ENCODE measurements at regions not wholly inside any gene's neighbourhood (a gene's known extent, or its start where the extent isn't known, plus 50 kb on each side); places are given as distances from the start of the nearest gene placed in this dataset.
"Not testable (repeated sequence)": the region's sequence is repeated elsewhere in the genome, so short reads cannot be mapped to it uniquely, and the experiment has no call there.

DNA sequence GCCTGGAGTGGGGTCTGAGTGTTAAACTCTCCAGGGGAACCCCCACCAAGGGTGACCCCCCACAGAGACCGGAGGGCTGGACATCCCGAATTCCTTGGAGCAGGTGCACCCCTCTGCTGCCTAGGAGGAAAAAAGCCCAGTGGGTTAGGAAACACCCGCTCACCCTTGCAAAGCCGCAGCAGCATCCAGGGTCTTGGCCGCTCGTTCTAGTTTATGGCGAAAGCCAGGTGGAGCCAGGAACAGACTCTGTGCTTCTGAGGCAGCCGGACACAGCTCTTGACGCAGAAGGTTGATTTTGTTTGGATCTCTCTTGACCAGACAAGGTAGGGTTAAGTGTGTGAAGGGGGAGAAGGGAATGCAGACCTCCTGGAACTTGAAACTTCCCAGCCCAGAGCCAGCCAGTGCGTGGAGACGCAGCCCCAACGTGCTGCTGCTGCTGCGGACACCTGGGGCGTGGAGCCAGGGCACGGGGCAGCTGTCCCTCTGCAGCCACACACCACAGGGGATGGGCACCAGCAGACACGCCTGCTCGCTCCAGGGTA lies 154.5 kb downstream of the LAT start:
- in situ Hi-C loops (cut with HindIII; ENCODE audit: low pct_unique_long_range_greater_than_20kb, low sequenced_read_pairs) = no loop called here
- DNase-seq (ENCODE audit: low read depth in 1 of 2, low spot score in 1 of 2) = no peak
- no peak for TF ChIP-seq JUND (IDR thresholded peaks at IDR 0.05; ENCODE audit: low read depth)

DNA sequence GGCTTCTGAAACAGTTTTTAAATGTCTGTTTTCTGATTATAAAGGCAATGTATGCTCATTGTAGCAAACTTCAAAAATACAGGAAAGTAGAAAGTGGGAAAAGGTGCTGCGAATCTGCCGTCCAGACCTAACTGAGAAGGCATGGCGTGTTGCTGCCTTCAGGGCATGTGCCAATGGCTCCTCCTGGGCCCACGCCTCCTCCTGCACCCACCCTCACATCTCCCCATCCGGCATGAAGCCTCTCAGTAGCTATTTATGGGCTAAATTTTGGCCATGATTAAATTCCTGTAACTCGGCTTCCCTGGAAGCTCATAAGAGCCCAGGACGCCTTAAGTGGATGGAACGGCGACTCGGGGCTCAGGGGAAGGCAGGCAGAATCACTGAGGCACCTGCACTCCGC lies 153.8 kb downstream of the LAT start:
- in situ Hi-C loops (cut with HindIII; ENCODE audit: low pct_unique_long_range_greater_than_20kb, low sequenced_read_pairs); DNase-seq (ENCODE audit: low read depth in 1 of 2, low spot score in 1 of 2): not testable (repeated sequence)

GRCh38 chr16:29137894-29138662 lies 153.2 kb downstream of the LAT start:
- DNase-seq (ENCODE audit: low read depth in 1 of 2, low spot score in 1 of 2); in situ Hi-C loops (cut with HindIII; ENCODE audit: low pct_unique_long_range_greater_than_20kb, low sequenced_read_pairs): not testable (repeated sequence)

- in situ Hi-C loops (cut with HindIII; ENCODE audit: low pct_unique_long_range_greater_than_20kb, low sequenced_read_pairs); DNase-seq (ENCODE audit: low read depth in 1 of 2, low spot score in 1 of 2): not testable (repeated sequence)
These were observed 152.6 kb downstream of the LAT start for GRCh38 chr16:29137461-29137860.

DNA sequence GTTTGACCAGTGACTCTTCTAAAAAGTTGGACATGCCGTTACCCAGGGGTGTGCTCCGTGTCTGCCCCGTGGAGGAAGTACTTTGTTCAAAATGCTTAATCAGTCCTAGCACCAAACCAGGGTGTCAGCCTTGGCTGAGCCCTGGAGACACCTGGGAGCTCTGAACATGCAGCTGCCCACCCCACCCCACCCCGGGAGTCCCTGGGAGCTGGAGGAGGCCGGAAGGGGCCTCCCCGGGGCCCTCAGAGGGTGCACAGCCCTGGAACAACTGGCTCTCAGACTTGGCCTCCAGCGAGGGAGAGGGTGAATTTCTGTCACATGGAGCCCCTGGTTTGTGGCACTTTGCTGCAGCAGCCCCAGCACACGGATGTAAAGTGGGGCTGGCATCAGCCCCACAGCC lies 152.1 kb downstream of the LAT start:
- DNase-seq (ENCODE audit: low read depth in 1 of 2, low spot score in 1 of 2); in situ Hi-C loops (cut with HindIII; ENCODE audit: low pct_unique_long_range_greater_than_20kb, low sequenced_read_pairs): not testable (repeated sequence)

- in situ Hi-C loops (cut with HindIII; ENCODE audit: low pct_unique_long_range_greater_than_20kb, low sequenced_read_pairs); DNase-seq (ENCODE audit: low read depth in 1 of 2, low spot score in 1 of 2): not testable (repeated sequence)
These were observed 151.3 kb downstream of the LAT start for GRCh38 chr16:29136046-29136696.

DNA sequence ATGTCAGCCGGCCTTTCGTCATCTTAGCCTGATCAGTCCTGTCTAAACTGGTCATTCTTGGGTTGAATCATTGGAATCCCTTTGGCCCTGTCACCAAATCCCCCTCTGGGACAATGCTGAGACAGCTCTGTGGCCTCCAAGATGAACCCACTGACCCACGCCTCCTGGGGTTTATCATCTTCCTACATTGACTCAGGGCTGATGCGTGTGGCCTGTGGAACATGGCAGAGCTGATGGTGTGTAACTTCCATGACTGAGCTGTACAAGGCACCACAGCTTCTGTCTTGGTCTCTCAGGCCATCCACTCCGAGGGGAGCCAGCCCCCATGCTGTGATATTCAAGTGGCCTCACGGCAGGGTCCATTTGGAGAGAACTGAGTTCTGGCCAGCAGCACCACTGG lies 150.2 kb downstream of the LAT start:
- DNase-seq (ENCODE audit: low read depth in 1 of 2, low spot score in 1 of 2); in situ Hi-C loops (cut with HindIII; ENCODE audit: low pct_unique_long_range_greater_than_20kb, low sequenced_read_pairs): not testable (repeated sequence)

GRCh38 chr16:29133681-29134430 lies 149.0 kb downstream of the LAT start:
- in situ Hi-C loops (cut with HindIII; ENCODE audit: low pct_unique_long_range_greater_than_20kb, low sequenced_read_pairs); DNase-seq (ENCODE audit: low read depth in 1 of 2, low spot score in 1 of 2): not testable (repeated sequence)

DNA sequence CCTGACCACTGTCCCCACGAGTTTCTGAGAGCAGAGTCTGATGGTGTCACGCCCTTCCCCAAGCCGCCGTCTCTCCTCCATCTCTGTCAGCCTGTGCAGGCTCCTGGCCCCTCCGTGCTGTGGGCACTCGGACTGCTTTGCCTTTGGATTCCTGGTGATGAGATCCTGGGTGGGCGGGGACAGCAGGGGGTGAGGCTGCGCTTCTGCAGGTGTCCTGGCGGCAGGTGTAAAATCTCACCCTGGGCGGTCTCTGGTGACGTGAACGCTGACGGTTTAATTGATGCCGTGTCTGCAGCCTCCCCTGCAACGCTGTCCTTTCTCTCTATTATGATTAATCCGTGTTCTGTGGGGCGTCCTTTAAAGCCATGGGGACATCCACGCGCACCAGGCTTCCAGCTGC lies 148.0 kb downstream of the LAT start:
- in situ Hi-C loops (cut with HindIII; ENCODE audit: low pct_unique_long_range_greater_than_20kb, low sequenced_read_pairs); DNase-seq (ENCODE audit: low read depth in 1 of 2, low spot score in 1 of 2): not testable (repeated sequence)

- in situ Hi-C loops (cut with HindIII; ENCODE audit: low pct_unique_long_range_greater_than_20kb, low sequenced_read_pairs); DNase-seq (ENCODE audit: low read depth in 1 of 2, low spot score in 1 of 2): not testable (repeated sequence)
These were observed 147.6 kb downstream of the LAT start for GRCh38 chr16:29132444-29132843.

DNA sequence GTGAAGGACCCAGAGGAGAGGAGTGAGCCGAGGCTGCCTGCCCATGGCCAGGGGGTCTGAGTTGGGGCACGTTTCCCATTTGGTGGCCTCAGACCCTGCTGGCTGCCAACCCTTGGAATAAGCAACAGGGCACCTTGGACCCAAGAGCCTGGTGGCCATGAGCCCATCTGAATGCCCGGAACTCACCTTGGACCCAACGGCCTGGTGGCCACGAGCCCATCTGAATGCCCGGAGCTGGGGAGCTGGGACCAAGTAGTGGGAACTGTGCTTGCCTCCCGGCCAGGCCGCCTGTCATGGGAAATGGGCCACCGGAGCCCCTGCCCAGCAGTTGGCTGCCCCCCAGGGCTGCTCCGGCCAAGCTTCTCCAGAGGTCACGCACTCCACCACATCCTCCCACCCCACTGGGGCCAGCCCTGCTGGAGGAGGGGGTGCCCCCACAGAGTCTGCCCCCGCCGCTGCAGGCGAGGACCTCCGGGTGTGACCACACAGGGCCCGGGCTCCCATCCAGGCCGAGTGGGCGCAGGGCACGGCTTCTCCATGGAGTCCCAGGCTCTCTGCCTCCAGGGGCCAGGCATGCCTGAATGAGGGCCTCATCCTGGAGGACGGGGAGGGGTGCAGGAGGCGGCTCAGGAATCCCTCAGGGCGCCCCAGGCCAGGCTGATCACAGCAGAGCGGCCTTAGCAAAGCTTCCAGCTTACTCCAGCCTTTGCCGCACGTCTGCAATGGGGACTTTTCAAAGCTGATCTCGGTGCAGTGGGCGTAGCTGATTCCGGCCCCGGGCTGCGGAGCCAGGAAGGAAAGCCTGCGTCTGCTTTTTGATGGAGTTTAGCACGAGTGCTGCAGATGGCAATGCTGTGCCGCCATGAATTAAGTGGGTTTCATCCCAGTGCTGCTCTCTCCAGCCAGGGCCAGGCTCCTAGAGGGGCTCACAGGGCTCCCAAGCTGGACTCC lies 146.3 kb downstream of the LAT start:
- in situ Hi-C loops (cut with HindIII; ENCODE audit: low pct_unique_long_range_greater_than_20kb, low sequenced_read_pairs); DNase-seq (ENCODE audit: low read depth in 1 of 2, low spot score in 1 of 2): not testable (repeated sequence)

DNA sequence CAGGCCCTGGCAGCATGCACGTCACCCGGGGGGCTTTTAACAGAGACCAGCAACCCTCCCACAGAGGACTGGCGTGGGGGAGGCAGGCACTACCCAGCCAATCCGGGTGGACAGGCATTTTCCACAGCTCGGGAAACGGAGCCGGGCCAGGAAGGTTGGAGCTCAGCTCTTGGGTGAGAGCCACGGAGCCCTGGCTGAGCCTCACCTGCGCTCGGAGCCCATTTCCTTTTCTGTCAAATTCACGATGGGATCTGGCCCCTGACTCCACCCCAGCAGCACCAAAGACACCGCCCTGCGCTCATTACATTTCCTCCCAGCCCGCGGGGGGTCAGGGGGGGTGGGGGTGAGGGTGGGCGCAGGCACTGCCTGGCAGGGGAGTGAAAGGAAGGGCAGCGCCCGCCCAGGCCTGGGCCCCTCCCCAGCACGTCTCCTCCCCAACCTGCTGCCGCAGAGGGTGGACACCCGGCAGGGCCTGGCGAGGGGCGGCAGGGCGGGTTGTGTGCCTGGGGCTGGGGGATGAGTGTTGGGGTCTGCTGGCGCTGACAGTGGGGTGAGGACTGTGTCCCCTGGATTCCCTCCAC lies 145.4 kb downstream of the LAT start:
- in situ Hi-C loops (cut with HindIII; ENCODE audit: low pct_unique_long_range_greater_than_20kb, low sequenced_read_pairs) = not testable (repeated sequence)

DNA sequence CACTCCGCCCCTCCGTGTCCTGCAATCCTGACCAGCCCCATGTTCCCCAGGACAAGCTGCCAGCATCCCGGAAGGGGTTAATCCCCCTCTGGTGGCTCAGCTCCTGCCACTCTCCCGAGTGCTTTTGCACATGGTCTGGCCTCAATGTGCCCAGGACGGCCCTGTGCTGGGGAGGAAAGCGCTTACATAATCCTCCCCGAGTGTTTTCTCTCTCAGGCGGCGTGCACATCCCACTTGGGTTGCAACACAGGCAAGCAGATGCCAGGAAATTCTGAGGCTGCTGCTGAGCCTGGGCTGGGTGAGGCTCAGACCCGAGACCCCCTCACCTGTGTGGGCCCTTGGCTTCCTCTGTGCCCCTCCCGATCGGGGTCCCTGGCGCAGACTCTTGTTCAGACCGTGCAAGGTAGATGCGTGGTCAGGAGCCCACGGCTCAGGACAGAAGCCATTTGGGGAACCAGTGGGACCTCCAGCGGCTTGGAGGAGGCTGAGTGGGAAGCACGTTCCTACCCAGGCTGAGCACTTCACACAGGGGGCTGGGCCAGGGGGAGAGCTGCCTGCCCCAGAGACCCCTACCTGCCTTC lies 144.7 kb downstream of the LAT start:
- in situ Hi-C loops (cut with HindIII; ENCODE audit: low pct_unique_long_range_greater_than_20kb, low sequenced_read_pairs); DNase-seq (ENCODE audit: low read depth in 1 of 2, low spot score in 1 of 2): not testable (repeated sequence)

More for the DNA sequence above, 145.4 kb downstream of the LAT start:
- DNase-seq (ENCODE audit: low read depth in 1 of 2, low spot score in 1 of 2) = not testable (repeated sequence)

DNA sequence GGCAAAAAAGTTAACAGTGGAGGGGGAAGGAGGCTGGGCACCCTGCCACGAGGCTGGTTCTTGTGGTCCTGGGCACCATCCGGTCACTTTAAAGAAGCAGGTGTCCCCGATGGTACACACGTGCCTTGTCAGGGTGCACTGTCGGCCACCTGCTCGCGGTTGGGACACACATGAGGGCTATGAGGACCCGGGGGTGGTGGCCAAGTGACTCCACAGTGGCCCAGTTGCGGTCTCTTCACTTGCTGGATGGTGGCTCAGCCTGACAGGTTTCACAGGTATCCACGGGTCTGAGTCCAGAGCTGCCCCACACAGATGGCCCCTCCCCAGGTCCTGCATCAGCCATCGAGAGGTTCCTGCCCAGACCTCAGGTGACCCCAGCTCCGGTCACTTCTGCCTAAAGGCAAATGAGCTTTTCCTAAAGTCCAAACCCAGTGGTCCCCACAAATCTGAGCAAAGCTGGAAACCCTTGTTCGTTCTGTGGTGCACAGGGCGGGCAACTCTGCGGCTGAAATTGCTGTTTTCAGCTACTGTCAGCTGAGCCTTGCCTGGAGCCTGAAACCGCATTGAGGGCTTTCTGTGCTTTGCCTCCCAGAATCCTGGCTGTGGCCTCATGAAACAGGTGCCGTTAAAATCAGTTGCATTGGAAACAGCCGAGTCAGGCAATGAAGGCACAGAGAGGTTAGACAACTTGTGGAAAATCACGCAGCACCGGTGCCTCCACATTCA lies 144.0 kb downstream of the LAT start:
- in situ Hi-C loops (cut with HindIII; ENCODE audit: low pct_unique_long_range_greater_than_20kb, low sequenced_read_pairs) = not testable (repeated sequence)

DNA sequence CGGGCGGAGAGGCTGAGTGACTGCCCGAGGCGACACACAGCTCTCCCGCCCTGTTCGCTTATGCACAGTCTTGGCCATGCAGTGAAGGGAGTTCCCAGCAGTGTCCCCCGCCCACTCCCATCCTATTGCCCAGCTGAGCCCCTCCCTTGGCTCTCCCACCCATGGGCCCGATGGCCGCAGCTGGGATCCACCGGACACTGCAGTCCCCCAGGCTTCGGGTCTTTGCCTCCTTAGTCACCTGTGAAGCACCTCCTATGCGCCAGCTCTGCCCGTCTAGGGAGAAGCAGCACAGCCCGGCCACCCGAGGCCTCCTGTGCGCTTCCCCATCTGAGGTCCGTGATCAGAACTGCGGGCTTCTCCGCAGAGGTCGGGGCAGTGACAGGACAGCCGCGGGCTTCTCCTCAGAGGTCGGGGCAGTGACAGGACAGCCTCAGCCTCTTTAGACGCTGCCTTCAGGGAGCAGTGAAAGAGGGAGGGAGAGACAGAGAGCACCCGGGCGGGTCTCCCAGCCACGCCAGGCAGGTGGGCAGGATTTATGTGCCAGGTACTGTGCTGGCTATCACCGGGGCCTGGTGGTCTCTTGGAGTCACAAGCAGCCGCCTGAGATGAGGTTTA lies 143.1 kb downstream of the LAT start:
- DNase-seq (ENCODE audit: low read depth in 1 of 2, low spot score in 1 of 2); in situ Hi-C loops (cut with HindIII; ENCODE audit: low pct_unique_long_range_greater_than_20kb, low sequenced_read_pairs): not testable (repeated sequence)

More for the DNA sequence above, 144.0 kb downstream of the LAT start:
- not testable (repeated sequence) for DNase-seq (ENCODE audit: low read depth in 1 of 2, low spot score in 1 of 2)

All from T47D (cell line).